Upper lobe of left lung (tissue), 4 donors: ENCODE measurements at regions not wholly inside any gene's neighbourhood (a gene's known extent, or its start where the extent isn't known, plus 50 kb on each side); places are given as distances from the start of the nearest gene placed in this dataset.

Experiments
- CTCF ChIP-seq, 6 experiments: fragments of 450-650 bp in 4 of 6; fragments of 200-600 bp in 2 of 6; sonication (generic) in 2 of 6; IDR thresholded peaks; one replicate each; pipeline ENCODE4 v1.5.1; 2016 to 2019; ENCODE audit warnings: antibody characterized with exemption in 6 of 6
- EP300 ChIP-seq, 4 donors: sonication (generic); formaldehyde crosslinking; IDR thresholded peaks; one replicate each; pipeline ENCODE4 v1.5.1; 2017; ENCODE audit warnings: antibody characterized with exemption in 4 of 4, control low read depth in 2 of 4
- POLR2A ChIP-seq, 4 donors: fragments of 450-650 bp; IDR thresholded peaks; one replicate each; pipeline ENCODE4 v1.5.1; 2016 to 2017; ENCODE audit warnings: antibody characterized with exemption in 4 of 4, mild to moderate bottlenecking in 2 of 4
- POLR2AphosphoS5 ChIP-seq, 2 donors: sonication (generic); formaldehyde crosslinking; IDR thresholded peaks; one replicate each; pipeline ENCODE4 v1.5.1; 2017; ENCODE audit warnings: antibody characterized with exemption in 2 of 2

GRCh38 chr13:75091718-75092117, 390.3 kb downstream of the TBC1D4 start:
- TF ChIP-seq CTCF (IDR thresholded peaks at IDR 0.05): no peak
- TF ChIP-seq POLR2AphosphoS5 (IDR thresholded peaks at IDR 0.05): no peak
- no peak for TF ChIP-seq EP300 (IDR thresholded peaks at IDR 0.05)
- TF ChIP-seq POLR2A (IDR thresholded peaks at IDR 0.05): no peak
